G401 (cell line): ENCODE measurements at regions not wholly inside any gene's neighbourhood (a gene's known extent, or its start where the extent isn't known, plus 50 kb on each side); places are given as distances from the start of the nearest gene placed in this dataset.

Experiments
- DNase-seq: peaks from one replicate; pipeline ENCODE4 v3.0.0-alpha.2; 2015; ENCODE audit warnings: low spot score
- in situ Hi-C: cut with HindIII; loops from 2 replicates; pipeline ENCODE4 v1.10.0; 2016; ENCODE audit warnings: low sequenced_read_pairs, mixed read lengths

GRCh38 chr3:147812186-147812911 is 403.2 kb downstream of the ZIC1 start:
- DNase-seq, result no peak
- in situ Hi-C loops, result no loop called here

DNA sequence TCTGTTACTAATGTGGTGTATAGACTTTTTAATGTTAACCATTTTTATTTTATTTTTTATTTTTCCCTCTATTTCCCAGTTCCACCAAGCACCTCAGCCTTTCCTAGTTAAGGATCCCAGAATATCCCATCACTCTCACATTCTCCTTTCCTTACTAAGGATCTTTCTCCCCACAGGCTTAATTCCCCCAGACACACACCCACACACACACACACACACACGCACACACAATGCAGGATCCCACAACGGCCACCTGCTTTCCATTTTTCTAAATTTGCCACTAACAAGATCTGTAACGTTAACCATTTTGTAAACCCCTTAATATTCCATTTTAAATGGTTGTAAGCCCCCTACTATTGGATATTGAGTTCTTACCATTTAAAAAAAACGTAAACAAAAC is 404.1 kb downstream of the ZIC1 start:
- no peak for DNase-seq
- in situ Hi-C loops, result no loop called here

- DNase-seq, result no peak
- in situ Hi-C loops, result no loop called here
Observed at GRCh38 chr3:147816752-147817151, 407.6 kb downstream of the ZIC1 start.

GRCh38 chr3:147832611-147833010 is 423.4 kb downstream of the ZIC1 start:
- in situ Hi-C loops, result no loop called here
- DNase-seq, result no peak

DNA sequence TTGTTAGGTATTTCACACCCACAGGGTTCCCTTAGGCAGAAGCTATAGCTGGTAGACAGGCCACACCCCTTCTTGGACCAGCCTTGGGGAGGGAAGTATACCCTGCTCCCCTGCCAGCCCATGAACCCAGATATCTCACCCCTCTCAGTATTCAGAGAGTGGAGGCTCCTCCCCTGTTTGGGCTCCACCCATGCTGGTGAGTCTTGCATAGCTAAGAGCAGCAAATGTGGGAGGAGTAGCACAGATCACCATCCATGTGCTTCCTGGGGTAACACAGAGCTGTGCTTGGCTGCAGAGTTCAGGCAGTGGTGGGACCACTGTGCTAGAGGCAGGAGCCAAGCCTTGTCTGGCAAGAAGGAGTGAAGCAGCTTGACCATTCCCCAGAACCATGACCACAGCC is 427.2 kb downstream of the ZIC1 start:
- no peak for DNase-seq
- in situ Hi-C loops, result no loop called here

- no peak for DNase-seq
- in situ Hi-C loops, result no loop called here
Observed at GRCh38 chr3:147838652-147839051, 429.5 kb downstream of the ZIC1 start.

GRCh38 chr3:147843331-147843730 is 434.2 kb downstream of the ZIC1 start:
- in situ Hi-C loops, result no loop called here
- no peak for DNase-seq

DNA sequence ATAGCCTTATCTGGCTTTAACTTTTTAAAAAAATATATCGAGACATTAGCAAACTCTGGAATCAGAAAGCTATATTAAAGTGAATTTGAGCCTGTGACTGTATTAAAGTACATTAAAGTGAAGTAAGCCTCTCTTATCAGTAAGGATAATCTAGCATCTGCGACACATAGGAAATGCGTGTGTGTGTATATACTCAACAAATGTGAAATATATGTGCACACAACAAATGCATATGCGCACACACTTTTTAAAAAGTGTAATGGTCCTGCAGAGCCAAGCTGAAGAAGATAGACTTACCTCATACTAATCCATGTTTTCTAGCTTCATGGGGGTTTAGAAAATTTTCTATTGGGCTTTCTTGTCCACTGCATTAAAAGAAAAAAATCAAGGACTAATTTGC is 437.1 kb downstream of the ZIC1 start:
- in situ Hi-C loops, result no loop called here
- no peak for DNase-seq

- in situ Hi-C loops, result no loop called here
- no peak for DNase-seq
Observed at GRCh38 chr3:147846854-147847478, 437.8 kb downstream of the ZIC1 start.

DNA sequence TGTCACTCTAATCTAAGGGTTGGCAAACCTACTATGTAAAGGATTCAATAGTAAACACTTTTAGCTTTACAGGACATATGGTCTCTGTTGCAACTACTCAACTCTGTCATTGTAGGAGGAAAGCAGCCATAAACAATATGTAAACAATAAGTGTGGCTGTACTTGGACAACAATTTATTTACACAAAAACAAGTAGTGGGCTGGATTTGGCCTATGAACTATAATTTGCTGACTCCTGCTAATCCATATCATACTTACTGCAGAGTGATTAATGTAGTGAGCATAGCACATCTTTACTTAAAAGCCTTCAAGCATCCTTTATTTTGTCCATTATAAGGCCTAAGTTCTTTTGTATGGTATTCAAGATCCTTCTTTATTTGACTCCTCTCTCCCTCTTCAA is 441.9 kb downstream of the ZIC1 start:
- in situ Hi-C loops, result no loop called here
- no peak for DNase-seq

DNA sequence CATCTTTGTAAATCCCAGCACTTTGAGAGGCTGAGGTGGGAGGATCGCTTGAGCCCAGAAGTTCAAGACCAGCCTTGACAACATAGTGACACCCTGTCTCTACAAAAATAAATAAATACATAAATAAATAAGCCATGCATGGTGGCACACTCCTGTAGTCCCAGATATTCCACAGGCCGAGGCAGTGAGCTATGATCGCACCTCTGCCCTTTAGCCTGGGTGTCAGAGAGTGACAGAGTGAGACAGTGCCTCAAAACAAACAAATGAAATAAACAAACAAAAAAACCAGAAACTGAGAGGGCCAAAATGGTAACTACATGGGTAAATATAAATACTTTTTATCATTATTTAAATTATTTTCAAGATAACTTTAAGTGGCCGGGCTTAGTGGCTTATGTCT is 445.4 kb downstream of the ZIC1 start:
- DNase-seq, result no peak
- in situ Hi-C loops, result no loop called here

DNA sequence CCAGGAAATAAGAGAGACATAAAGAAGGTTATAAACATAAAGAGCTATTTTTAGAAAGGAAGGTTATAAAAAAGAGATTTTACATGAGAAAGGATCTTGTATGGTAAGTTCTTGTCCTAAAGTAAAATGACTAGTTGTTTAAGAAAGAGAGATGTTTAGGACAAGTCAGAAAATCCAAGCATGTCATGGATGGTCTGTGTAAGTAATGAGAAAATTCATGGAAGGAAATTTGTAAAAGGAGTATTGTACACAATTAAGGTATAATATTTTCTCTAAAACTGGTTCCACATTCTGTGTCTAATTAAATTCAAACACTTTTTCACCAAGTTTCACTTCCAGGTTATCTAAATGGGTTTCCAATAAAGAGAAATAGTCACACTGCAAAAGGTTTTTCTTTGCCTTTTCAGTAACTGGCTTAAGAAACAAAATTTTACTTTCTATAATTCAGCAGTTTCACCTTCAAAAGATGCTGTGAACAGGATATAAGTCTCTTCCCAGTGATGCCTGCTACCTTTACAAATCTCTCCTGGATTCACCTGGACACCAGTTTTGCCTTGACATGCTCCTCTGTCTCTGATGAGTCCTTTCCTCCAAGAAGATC is 455.7 kb downstream of the ZIC1 start:
- no peak for DNase-seq
- in situ Hi-C loops, result no loop called here

GRCh38 chr3:147866561-147866960 is 457.4 kb downstream of the ZIC1 start:
- in situ Hi-C loops, result no loop called here

GRCh38 chr3:147872568-147872967 is 463.4 kb downstream of the ZIC1 start:
- in situ Hi-C loops, result no loop called here
- DNase-seq, result no peak

More at GRCh38 chr3:147866561-147866960, 457.4 kb downstream of the ZIC1 start:
- no peak for DNase-seq

- DNase-seq, result no peak
- in situ Hi-C loops, result no loop called here
Observed at GRCh38 chr3:147875498-147875897, 466.3 kb downstream of the ZIC1 start.

DNA sequence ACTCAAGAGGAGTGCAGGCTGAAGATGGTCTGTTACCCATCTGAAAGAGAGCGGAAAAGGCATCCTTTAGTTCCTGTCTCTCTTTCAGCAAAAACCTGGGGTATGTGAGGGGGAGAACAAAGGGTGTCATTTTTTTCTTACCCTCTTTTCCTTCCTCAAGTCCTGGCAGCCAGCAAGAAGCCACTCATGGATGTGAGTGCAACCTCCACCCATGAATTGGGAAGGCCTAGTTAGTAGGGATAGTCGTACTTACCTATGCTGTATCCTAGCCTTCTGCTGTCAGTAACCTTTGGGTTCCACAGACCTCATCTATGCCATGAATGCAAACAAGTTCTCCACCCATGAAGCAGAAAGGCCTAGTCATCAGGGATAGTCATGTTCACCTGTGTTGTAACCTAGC is 472.8 kb downstream of the ZIC1 start:
- DNase-seq, result no peak
- in situ Hi-C loops, result no loop called here

DNA sequence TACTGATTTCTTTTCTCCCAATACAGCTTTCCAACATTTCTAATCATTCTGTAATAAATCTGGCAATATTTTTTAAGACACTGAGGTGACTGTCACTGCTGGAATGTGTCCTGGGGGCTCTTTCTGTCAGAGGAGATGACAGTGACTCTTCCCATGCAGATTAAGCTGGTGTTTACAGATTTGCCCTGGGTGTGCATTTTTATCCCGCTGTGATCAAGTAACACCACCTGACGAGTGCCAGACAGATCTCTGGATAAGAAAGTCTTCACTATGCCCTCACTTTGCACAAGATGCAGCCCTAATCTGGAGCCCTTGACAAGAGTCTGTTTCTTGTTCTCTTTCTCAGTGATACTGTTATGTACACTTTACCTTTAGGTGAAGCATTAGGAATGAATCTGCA is 477.7 kb downstream of the ZIC1 start:
- in situ Hi-C loops, result no loop called here
- no peak for DNase-seq

DNA sequence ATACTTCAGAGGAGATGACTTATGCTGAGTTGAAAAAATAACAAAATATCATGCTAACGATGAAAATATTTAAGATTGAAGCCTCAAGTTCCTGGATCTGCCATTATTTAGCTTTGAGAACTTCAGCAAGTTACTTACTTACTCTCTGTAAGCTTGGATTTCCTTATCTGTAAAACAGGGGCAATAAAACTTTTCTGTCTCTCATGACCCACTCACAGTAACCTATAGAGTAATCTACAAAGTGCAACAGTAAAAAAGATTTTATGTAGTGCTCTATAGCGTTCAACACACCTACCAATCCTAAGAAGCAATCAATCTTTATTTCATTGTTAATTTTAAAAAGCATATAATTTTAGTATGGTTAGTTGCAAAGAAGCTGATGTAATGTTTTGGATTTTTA is 478.6 kb downstream of the ZIC1 start:
- in situ Hi-C loops, result no loop called here
- no peak for DNase-seq

- in situ Hi-C loops, result no loop called here
Observed at GRCh38 chr3:147890114-147890513, 480.9 kb downstream of the ZIC1 start.

GRCh38 chr3:147895509-147895908 is 486.3 kb downstream of the ZIC1 start:
- in situ Hi-C loops, result no loop called here
- DNase-seq, result no peak

More at GRCh38 chr3:147890114-147890513, 480.9 kb downstream of the ZIC1 start:
- DNase-seq, result no peak

DNA sequence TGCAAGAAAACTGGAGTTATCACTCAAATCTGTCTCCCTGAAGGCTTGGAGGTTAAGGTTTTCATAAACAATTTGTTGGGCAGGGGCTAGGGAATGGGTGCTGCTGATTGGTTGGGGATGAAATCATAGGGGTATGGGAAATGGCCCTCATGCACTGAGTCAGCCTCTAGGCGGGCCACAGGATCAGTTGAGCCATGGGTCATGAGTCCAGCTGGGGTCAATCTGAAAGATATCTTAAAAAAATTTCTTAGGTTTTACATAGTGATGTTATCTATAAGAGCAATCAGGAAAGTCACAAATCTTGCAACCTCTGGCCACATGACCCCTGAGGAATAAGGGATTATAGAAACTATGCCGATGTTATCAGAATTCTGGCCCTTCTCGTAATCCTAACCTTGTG is 491.7 kb downstream of the ZIC1 start:
- DNase-seq, result no peak
- in situ Hi-C loops, result no loop called here
